GM21390 (cell line): ENCODE measurements at regions not wholly inside any gene's neighbourhood (a gene's known extent, or its start where the extent isn't known, plus 50 kb on each side); places are given as distances from the start of the nearest gene placed in this dataset.
"Not testable (repeated sequence)": the region's sequence is repeated elsewhere in the genome, so short reads cannot be mapped to it uniquely, and the experiment has no call there.

Source experiments
- ATAC-seq: cut with Tn5 transposase; IDR thresholded peaks from one replicate; pipeline ENCODE4 v1.9.1; 2021; ENCODE audit not compliant: unreplicated experiment

- ATAC-seq = no peak
These were observed 57.6 kb downstream of the JRKL start for GRCh38 chr11:96447208-96448110.

DNA sequence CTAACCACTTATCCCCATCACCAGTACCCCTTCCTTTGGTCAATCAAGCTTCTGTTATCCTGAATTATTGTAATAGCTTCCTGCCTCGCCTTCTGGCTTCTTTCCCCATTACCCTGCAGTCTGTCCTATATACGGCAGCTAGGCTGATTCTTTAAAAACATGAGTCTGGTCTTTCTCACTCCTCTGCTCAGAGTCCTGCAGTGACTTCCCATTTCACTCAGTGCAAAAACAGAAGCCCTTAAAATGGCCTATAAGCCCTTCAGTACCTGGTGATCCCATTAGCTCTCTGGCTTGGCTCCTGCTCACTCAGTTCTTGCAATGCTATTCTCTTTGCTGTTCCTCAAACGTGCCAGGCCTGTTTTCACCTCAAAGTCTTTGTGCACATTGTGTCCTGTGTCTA, 58.4 kb downstream of the JRKL start:
- ATAC-seq = no peak

DNA sequence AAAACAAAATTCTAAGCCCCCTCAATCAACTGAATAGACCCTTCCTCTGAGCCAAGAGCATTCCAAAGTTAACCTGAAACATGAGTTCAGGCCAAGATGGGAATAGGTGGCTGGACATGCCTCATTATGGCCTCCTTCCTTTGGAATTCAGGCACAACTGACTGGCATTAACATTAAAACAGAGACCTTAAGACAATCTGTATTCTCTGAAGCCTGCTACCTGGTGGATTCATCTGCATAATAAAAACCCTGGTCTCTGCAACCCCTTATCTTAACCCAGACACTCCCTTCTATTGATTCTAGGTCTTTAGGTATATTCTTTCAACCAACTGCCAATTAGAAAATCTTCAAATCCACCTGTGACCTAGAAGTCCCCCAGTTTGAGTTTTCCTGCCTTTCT, 66.3 kb downstream of the JRKL start:
- ATAC-seq = no peak

DNA sequence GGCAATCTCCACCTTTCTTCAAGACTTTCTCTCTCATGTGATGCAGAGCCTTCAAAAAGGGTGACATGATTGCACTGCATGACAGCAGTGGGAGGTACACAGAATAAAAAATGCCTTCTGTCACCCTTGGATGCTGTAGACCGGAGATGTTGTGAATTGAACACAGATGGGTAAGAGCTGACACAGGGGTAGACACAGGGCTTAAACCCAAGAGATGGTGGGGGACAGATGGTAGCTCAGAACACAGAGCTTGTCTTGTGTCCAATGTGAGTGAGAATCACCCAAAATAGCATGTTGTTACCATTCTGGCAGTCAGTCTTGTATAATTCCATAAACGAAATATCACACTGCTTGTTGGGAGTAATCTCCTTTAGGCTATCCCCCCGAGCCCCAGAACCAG, 69.9 kb downstream of the JRKL start:
- ATAC-seq = no peak

DNA sequence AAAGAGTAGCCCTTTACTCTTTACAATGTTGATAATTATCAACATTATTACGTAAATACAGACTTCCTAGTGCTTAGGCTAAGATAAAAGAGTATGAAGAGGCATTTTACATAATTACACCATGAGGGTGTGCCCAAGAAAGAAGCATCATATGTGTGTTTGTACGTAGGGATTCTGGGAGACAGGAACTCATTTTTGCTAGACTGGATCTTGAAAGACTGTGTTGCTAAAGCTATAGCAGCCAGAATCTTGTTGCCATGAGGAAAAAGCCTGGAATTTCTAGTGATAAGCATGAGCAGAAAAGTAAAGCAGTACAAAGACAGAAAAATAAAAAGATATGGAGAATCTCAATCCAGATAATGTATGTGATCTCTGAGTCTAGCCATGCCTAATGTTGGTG, 72.1 kb downstream of the JRKL start:
- ATAC-seq = no peak

GRCh38 chr11:96464700-96465307, 75.0 kb downstream of the JRKL start:
- ATAC-seq = peak; percentile 79

DNA sequence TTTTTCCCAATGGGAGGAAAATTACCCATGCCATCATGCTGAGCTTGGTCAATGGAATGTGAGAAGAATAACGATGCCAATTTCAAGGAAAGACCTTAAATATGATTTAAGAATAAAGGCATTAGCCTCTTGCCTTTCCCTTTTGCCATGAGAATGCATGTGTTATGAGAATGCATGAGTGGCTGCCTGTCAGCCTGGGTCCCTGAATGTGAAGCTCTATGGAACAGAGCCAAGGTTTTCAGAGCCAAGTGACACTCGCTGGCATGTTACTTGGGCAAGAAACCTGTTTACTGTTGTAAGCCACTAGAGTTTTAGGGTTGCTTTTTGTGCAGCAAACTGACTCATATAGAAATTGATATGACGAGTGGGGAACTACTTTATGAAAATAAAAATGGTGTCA, 75.7 kb downstream of the JRKL start:
- ATAC-seq = no peak

DNA sequence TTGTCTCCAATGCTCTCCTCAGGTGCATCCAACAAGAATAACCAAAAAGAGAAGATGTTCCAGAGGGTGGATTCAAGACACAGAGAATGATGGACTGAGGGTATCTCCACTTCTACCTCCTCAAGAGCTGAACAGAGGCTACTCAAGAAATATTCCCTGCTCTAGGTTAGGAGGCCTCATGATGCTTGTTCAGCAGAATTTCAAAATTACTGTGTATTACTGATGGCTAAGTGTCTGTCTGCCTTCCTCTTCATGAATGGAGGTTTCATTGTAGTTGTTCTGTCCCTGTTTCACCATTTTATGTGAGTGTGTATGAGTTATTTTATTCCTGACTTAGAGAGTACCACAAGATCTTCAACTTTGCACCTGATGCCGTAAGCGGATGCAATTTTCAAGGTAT, 76.8 kb downstream of the JRKL start:
- ATAC-seq = no peak

DNA sequence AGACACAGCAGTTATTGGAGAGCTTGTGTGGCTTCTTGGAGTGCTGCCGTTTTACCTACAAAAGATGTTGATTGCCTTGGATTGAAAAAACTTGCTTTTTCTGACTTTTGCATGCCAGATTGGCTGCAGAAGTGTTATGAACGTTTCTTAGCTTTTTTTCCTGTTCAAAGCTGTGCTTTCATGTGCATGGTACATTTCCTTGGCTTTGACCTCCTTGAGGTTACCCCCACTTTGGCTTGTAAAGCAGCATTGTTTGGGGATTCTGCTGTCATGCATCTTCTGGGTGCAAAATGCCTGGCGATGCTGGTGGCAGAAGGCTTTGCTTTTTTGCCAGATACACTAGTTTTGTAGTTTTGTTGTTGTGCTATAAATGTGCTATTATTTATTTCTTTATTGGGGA, 80.0 kb downstream of the JRKL start:
- no peak for ATAC-seq

GRCh38 chr11:96470521-96470920, 80.7 kb downstream of the JRKL start:
- ATAC-seq = no peak

DNA sequence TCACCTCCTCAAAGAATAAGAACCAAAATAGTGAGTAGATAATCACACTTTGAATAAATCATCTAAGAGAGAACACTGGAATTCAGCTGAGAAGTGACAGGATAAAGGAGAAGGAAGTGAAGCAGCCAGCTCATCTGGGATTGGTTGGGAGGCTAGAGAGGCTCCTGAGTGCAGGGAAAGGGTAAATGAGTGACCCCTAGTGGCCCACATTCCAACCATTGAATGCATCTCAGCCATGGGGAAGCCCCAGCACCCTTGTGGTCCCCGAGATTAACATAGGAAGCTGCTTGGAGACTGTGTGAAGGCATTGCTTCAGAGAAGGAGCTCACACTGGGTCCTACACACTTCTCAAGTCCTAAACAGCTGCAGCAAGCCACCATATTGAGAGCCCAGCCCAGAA, 82.3 kb downstream of the JRKL start:
- peak; percentile 80 for ATAC-seq

DNA sequence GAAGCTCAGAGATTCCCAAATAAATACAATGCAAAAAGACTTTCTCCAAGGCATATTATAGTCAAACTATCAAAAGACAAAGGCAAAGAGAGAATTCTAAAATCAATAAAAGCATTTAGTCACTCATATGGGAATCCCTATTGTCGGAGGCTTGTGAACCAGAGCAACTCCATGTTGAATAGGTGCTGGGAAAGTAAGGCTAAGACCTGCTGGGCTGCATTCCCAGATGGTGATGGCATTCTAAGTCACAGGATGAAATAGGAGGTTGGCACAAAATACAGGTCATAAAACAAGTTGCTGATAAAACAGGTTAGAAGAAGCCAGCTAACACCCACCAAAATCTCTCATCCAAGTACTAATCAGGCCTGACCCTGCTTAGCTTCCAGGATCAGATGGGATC, 84.5 kb downstream of the JRKL start:
- no peak for ATAC-seq

DNA sequence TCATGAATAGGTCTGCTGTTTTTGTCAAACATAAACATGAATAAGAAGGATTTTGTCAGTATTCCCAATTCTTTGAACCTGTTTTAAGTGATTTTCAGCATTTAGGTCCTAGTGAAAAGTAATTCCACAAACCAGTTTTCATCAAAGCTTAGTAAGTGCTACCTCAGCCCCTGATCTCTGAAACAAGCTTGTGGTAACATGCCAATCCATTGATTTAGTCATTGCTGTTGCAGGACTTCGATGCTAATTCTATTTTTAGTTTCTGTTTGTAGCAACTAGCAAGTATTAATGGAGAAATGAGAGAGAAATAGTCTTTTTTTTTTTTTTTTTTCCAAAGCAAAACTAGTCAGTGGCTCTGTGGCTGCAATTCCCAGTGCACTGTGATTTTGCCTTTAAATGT, 91.4 kb downstream of the JRKL start:
- no peak for ATAC-seq

GRCh38 chr11:96481771-96482170, 92.0 kb downstream of the JRKL start:
- ATAC-seq = no peak

- ATAC-seq = no peak
These were observed 92.4 kb downstream of the JRKL start for GRCh38 chr11:96482193-96482592.

DNA sequence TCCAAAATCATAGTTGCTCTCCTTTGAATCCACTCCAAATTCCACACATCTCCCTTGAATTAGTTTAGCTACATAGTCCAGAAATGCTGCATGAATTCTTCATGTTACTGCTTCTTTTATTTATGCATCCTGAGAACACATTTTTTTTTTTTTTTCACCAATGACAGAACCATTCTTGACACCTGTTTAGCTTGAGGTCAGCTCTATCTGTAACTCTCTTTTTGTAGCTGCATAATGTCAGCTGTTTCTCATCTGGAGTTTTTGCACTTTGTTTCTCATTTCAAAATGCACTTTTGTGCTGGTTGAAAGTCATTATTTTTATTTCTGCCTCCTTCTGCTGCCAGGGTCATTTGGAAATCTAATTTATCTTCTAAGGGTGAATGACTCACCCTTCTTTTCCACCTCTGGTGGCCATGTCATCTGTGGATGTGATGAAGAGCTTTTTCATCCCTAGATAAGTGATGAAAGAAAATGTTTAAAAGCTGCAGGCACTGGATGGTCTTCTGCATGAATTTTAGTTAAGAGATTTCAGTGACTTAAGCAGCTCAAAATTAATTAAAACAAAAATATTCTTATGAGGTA, 93.7 kb downstream of the JRKL start:
- no peak for ATAC-seq

GRCh38 chr11:96484361-96484760, 94.5 kb downstream of the JRKL start:
- no peak for ATAC-seq

DNA sequence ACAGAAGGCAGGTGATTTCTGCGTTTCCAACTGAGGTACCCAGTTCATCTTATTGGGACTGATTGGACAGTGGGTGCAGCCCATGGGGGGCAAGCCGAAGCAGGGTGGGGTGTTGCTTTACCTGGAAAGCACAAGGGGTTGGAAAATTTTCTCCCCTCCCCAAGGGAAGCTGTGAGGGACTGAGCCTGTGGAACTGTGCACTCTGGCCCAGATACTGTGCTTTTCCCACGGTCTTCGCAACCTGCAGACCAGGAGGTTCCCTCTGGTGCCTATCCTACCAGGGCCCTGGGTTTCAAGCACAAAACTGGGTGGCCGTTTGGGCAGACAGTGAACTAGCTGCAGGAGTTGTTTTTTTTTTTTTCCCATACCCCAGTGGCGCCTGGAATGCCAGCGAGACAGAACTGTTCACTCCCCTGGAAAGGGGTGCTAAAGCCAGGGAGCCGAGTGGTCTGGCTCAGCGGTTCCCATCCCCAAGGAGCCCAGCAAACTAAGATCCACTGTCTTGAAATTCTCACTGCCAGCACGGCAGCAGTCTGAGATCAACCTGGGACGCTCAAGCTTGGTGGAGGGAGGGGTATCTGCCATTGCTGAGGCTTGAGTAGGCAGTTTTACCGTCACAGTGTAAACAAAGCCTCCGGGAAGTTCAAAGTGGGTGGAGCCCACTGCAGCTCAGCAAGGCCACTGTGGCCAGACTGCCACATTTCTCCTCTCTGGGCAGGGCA, 97.2 kb downstream of the JRKL start:
- no peak for ATAC-seq

DNA sequence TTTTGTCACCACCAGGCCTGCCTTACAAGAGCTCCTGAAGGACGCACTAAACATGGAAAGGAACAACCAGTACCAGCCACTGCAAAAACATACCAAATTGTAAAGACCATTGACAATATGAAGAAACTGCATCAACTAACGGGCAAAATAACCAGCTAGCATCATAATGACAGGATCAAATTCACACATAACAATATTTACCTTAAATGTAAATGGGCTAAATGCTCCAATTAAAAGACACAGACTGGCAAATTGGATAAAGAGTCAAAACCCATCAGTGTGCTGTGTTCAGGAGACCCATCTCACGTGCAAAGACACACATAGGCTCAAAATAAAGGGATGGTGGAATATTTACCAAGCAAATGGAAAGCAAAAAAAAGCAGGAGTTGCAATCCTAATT, 99.1 kb downstream of the JRKL start:
- not testable (repeated sequence) for ATAC-seq

DNA sequence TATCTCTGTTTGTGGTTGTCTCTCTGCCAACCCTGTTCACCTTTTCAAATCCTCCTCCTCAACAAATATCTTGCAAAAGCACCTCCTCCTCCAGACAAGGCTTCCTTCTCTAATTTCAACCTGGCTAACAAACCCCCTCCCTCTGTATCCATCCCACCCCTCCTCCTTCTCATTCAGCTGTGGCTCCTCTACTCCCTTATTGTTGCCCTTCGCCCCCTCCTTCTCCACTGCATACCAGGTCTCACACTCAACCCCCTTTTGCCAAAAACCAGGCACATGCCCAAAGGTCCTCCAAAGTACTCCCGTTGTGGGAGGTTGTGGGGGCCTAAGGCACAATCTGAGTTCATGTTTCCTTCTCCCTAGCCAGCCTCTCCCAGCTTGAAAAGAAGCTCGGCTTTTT, 110.6 kb downstream of the JRKL start:
- no peak for ATAC-seq

DNA sequence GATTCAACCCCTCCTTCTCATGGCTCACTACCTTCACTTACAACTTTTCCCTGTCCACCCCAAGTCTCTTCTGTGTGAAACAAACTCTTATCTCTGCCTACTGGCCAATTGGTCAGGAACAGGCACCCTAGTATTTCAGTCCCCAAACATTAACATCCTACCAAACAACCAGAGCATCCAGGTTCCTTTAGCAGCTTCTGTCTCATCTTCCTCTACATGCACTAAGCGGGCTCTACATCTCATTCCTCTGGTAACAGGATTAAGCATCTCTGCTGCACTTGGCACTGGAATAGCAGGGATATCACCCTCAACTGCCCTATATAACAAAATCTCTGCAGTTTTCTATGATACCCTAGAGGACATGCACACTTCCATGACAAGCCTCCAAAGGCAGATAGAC, 116.2 kb downstream of the JRKL start:
- no peak for ATAC-seq

DNA sequence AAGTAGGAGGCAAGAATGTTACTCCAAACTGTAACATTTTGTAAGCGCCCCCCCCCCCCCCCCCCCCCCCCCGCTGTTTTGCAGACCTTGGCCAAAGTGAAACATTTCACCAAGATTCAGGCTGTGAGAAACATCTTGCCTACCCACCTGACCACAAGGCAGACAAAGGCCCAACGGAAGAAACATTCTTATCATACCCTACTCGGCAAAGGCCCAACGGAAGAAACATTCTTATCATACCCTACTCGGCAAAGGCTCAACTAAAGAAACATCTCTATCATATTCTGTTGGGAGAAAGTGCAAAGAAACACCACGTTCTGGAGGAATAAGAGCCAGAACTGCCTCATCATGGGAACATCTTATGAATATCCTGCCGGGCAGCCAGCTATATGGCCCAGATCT, 117.1 kb downstream of the JRKL start:
- ATAC-seq = no peak
